ENCODE measurements at regions not wholly inside any gene's neighbourhood (a gene's known extent, or its start where the extent isn't known, plus 50 kb on each side); places are given as distances from the start of the nearest gene placed in this dataset.

DNA sequence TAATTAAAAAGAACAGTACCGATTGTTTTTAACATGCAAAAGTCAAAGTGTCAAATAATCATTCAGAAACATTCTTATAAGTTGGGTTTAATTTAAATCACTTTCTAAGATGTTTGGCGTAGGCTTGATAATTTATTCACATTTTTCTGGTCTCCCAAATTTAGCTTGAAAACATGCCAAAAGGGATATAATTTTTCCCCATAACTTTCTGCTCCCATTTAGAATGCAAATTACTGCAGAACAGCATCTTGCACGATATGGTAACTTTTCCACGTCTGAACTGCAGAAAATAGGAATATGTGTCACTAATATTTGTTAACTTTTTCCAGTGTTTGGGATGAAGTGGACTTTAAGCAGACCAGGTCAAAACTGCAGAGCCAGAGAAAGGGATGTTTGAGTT, 1592.4 kb upstream of the SEL1L start:
- TF ChIP-seq, protein P1, sequence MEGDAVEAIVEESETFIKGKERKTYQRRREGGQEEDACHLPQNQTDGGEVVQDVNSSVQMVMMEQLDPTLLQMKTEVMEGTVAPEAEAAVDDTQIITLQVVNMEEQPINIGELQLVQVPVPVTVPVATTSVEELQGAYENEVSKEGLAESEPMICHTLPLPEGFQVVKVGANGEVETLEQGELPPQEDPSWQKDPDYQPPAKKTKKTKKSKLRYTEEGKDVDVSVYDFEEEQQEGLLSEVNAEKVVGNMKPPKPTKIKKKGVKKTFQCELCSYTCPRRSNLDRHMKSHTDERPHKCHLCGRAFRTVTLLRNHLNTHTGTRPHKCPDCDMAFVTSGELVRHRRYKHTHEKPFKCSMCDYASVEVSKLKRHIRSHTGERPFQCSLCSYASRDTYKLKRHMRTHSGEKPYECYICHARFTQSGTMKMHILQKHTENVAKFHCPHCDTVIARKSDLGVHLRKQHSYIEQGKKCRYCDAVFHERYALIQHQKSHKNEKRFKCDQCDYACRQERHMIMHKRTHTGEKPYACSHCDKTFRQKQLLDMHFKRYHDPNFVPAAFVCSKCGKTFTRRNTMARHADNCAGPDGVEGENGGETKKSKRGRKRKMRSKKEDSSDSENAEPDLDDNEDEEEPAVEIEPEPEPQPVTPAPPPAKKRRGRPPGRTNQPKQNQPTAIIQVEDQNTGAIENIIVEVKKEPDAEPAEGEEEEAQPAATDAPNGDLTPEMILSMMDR (IDR thresholded peaks at IDR 0.05): no peak
- TF ChIP-seq POLR2A (IDR thresholded peaks at IDR 0.05) (no peak), EP300 (IDR thresholded peaks at IDR 0.05) (no peak)

Data from sigmoid colon (tissue), 4 donors.